ENCODE measurements at regions not wholly inside any gene's neighbourhood (a gene's known extent, or its start where the extent isn't known, plus 50 kb on each side); places are given as distances from the start of the nearest gene placed in this dataset.

GRCh38 chr1:193769651-193770050 is 583.2 kb upstream of the B3GALT2 start:
- DNase-seq (ENCODE audit: low read depth, low spot score) (no peak), ATAC-seq (no peak)
- Histone ChIP-seq H3K27me3 (ENCODE audit: insufficient read depth, low read length) (no peaks in the 10 kb centered on the region), H3K9me2 (ENCODE audit: insufficient read depth) (no peaks in the 10 kb centered on the region), H3K9ac (ENCODE audit: low read length) (no peak overlapping the region), H3K27ac (ENCODE audit: low read depth, low read length) (no peak overlapping the region), H2AFZ (ENCODE audit: low read depth, low read length, poor library complexity, severe bottlenecking) (no peak overlapping the region), H3K36me3 (ENCODE audit: control insufficient read depth in 1 of 2, insufficient read depth in 2 of 2, low read length in 2 of 2) (no peaks in the 10 kb centered on the region), H3K4me3 (replicated peaks in 1 of 2; ENCODE audit: low read depth in 1 of 2, low read length in 2 of 2) (no peak overlapping the region), H3K9me3 (ENCODE audit: control insufficient read depth in 1 of 2, insufficient read depth in 1 of 2, low read depth in 1 of 2, low read length in 2 of 2) (no peaks in the 10 kb centered on the region), H3K79me2 (ENCODE audit: insufficient read depth, low read length) (no peaks in the 10 kb centered on the region), H4K20me1 (ENCODE audit: insufficient read depth) (no peaks in the 10 kb centered on the region), H3K4me2 (ENCODE audit: low read length) (no peak overlapping the region), H3K4me1 (ENCODE audit: control insufficient read depth in 1 of 2, insufficient read depth in 2 of 2, low read length in 2 of 2) (no peaks in the 10 kb centered on the region)
- ChIA-PET POLR2A (no interaction called here), RAD21 (ENCODE audit: low non-redundant PET in 1 of 2, low total read pairs in 2 of 2, uncharacterized antibody in 2 of 2, unreplicated experiment in 2 of 2) (no interaction called here), CTCF (no interaction called here)
- intact Hi-C loops (cut with micrococcal nuclease): no loop called here
- TF ChIP-seq MAX (IDR thresholded peaks at IDR 0.05) (no peak), REST (IDR thresholded peaks at IDR 0.05; ENCODE audit: low read depth) (no peak), SIN3A (IDR thresholded peaks at IDR 0.05; ENCODE audit: low read depth) (no peak), SP1 (IDR thresholded peaks at IDR 0.05; ENCODE audit: low read depth) (no peak), ZBTB33 (IDR thresholded peaks at IDR 0.05; ENCODE audit: extremely low read depth, insufficient replicate concordance, low read length) (no peak), RAD21 (IDR thresholded peaks at IDR 0.05; ENCODE audit: low read depth) (no peak), EZH2phosphoT487 (IDR thresholded peaks at IDR 0.05; ENCODE audit: borderline replicate concordance) (no peak)
- BruUV-seq (replicated peaks): no TSS peak

Measured in HCT116 (cell line).